Transverse colon (tissue), 3 donors: ENCODE measurements at regions not wholly inside any gene's neighbourhood (a gene's known extent, or its start where the extent isn't known, plus 50 kb on each side); places are given as distances from the start of the nearest gene placed in this dataset.

Experiments used
- EP300 ChIP-seq: sonication (generic); formaldehyde crosslinking; IDR thresholded peaks from one replicate; pipeline ENCODE4 v1.6.1; 2017; ENCODE audit warnings: antibody characterized with exemption, low read depth
- POLR2A ChIP-seq: fragments of 450-650 bp; IDR thresholded peaks from one replicate; pipeline ENCODE4 v1.6.1; 2016; ENCODE audit warnings: antibody characterized with exemption, mild to moderate bottlenecking, moderate library complexity
- TF ChIP-seq, protein P1 (sequence below), 5 experiments: fragments of 200-600 bp in 3 of 5; fragments of 450-650 bp in 2 of 5; sonication (generic) in 3 of 5; IDR thresholded peaks; 1 replicate in 2 of 5; 2 replicates in 3 of 5; pipeline ENCODE4 v1.5.1; 2016 to 2017; ENCODE audit warnings: antibody characterized with exemption in 5 of 5, inconsistent platforms in 3 of 5, mild to moderate bottlenecking in 2 of 5, moderate library complexity in 1 of 5

DNA sequence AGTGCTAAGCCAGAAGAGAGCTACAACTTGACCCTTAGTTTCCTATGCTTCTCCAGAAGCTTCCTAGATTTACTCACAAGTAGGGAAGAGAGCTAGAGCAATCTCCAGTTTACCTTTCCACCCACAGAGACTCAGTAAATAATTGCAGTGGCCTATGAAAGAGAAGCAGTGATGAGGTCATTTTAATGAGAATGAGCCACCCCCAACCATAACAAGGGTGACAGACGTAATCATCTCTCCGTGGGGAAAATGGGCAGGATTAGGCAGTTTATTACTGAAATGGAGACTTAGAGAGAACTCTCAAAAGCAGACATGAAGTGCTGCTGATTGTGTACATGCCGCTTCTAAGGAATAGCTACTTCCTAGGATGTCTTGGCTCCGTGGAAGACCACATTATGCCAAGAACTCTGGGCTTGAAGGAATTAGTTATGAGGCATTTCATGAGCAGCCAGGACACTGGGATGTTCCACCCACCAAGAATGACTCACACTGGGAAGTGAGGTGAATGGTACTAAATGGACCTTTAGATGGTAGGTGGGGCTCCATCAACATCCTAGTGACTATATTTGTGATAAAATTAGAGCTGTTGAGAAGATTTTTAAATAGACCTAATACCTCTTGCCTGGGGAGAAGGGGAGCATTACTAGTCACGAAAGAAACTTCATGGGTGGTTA lies 160.9 kb downstream of the EDEM1 start:
- TF ChIP-seq, protein P1, sequence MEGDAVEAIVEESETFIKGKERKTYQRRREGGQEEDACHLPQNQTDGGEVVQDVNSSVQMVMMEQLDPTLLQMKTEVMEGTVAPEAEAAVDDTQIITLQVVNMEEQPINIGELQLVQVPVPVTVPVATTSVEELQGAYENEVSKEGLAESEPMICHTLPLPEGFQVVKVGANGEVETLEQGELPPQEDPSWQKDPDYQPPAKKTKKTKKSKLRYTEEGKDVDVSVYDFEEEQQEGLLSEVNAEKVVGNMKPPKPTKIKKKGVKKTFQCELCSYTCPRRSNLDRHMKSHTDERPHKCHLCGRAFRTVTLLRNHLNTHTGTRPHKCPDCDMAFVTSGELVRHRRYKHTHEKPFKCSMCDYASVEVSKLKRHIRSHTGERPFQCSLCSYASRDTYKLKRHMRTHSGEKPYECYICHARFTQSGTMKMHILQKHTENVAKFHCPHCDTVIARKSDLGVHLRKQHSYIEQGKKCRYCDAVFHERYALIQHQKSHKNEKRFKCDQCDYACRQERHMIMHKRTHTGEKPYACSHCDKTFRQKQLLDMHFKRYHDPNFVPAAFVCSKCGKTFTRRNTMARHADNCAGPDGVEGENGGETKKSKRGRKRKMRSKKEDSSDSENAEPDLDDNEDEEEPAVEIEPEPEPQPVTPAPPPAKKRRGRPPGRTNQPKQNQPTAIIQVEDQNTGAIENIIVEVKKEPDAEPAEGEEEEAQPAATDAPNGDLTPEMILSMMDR (IDR thresholded peaks at IDR 0.05): no peak
- TF ChIP-seq POLR2A (no peak), EP300 (no peak)
